B cell (primary cell): ENCODE measurements at regions not wholly inside any gene's neighbourhood (a gene's known extent, or its start where the extent isn't known, plus 50 kb on each side); places are given as distances from the start of the nearest gene placed in this dataset.
A peak's percentile ranks its signal among the peaks of the same experiment; 100 is the strongest.

ENCODE experiments used
- ATAC-seq: fragments of 200-7000 bp; cut with Tn5 transposase; one replicate; pipeline ENCODE4 v1.10.0; 2021; ENCODE audit warnings: low read depth, mild to moderate bottlenecking, moderate number of reproducible peaks, moderate library complexity
- CTCF ChIA-PET: fragments of 350-600 bp; sonication (Branson Sonifier 250); formaldehyde crosslinking; loops from one replicate; lab custom pipeline; 2021; ENCODE audit warnings: antibody characterized with exemption, inconsistent platforms; lab: Charles Lee
- POLR2A ChIA-PET: fragments of 350-600 bp; sonication (Branson Sonifier 250); formaldehyde crosslinking; loops from one replicate; lab custom pipeline; 2021; ENCODE audit warnings: antibody characterized with exemption; lab: Charles Lee
- DNase-seq: peaks from one replicate; pipeline ENCODE4 v3.0.0; 2013
- H2AFZ ChIP-seq: 2 replicates; pipeline ENCODE4 v1.6.1; 2012; ENCODE audit warnings: mild to moderate bottlenecking, low read depth, low read length; ENCODE audit not compliant: insufficient read depth, poor library complexity, severe bottlenecking
- H3K27ac ChIP-seq, 2 donors: 1 replicate in 1 of 2; 2 replicates in 1 of 2; pipeline ENCODE4 v1.5.1; 2012 to 2013; ENCODE audit warnings: low read length in 2 of 2, mild to moderate bottlenecking in 2 of 2, moderate library complexity in 1 of 2
- H3K27me3 ChIP-seq, 4 experiments: fragments of 200-600 bp in 1 of 4; sonication (generic) in 1 of 4; replicated peaks in 1 of 4; 1 replicate in 2 of 4; 2 replicates in 2 of 4; pipeline versions ENCODE4 v1.6.1 to v1.7.0; 2013 to 2016; ENCODE audit warnings: low read length in 3 of 4, mild to moderate bottlenecking in 2 of 4, mixed read lengths in 1 of 4, moderate library complexity in 1 of 4; ENCODE audit not compliant: insufficient read depth in 4 of 4, control insufficient read depth in 3 of 4; ENCODE audit errors: control extremely low read depth in 1 of 4
- H3K36me3 ChIP-seq, 2 experiments: replicated peaks in 1 of 2; 1 replicate in 1 of 2; 2 replicates in 1 of 2; pipeline versions ENCODE4 v1.6.1 to v1.7.1; 2013; ENCODE audit warnings: low read length in 1 of 2; ENCODE audit not compliant: insufficient read depth in 2 of 2, control insufficient read depth in 1 of 2; ENCODE audit errors: control extremely low read depth in 1 of 2, extremely low read depth in 1 of 2
- H3K4me1 ChIP-seq, 2 donors: fragments of 200-600 bp in 1 of 2; sonication (generic) in 1 of 2; 1 replicate in 1 of 2; 2 replicates in 1 of 2; pipeline versions ENCODE4 v1.5.1 to v1.6.1; 2013 to 2017; ENCODE audit warnings: low read length in 2 of 2; ENCODE audit not compliant: control insufficient read depth in 2 of 2, insufficient read depth in 2 of 2
- H3K4me2 ChIP-seq: replicated peaks from 2 replicates; pipeline ENCODE3; 2012; ENCODE audit warnings: mild to moderate bottlenecking, low read depth, low read length; ENCODE audit not compliant: poor library complexity, severe bottlenecking
- H3K4me3 ChIP-seq, 5 experiments: fragments of 200-600 bp in 1 of 5; sonication (generic) in 1 of 5; 1 replicate in 3 of 5; 2 replicates in 2 of 5; pipeline versions ENCODE4 v1.5.1 to v1.7.0; 2011 to 2016; ENCODE audit warnings: low read length in 4 of 5, mild to moderate bottlenecking in 4 of 5, low read depth in 2 of 5, control low read depth in 1 of 5, moderate library complexity in 1 of 5; ENCODE audit not compliant: insufficient read depth in 1 of 5; ENCODE audit errors: control extremely low read depth in 1 of 5, extremely low read depth in 1 of 5
- H3K79me2 ChIP-seq: fragments of 200-600 bp; sonication (generic); one replicate; pipeline ENCODE4 v1.6.0; 2016; ENCODE audit warnings: low read length; ENCODE audit not compliant: control insufficient read depth, insufficient read depth
- H3K9ac ChIP-seq: fragments of 200-600 bp; sonication (generic); 2 replicates; pipeline ENCODE4 v1.6.1; 2017; ENCODE audit warnings: mild to moderate bottlenecking, low read length, moderate library complexity
- H3K9me3 ChIP-seq, 3 donors: one replicate each; pipeline versions ENCODE4 v1.6.1 to v1.7.1; 2013; ENCODE audit warnings: low read length in 2 of 3; ENCODE audit not compliant: control insufficient read depth in 2 of 3, insufficient read depth in 1 of 3; ENCODE audit errors: control extremely low read depth in 1 of 3
- H4K20me1 ChIP-seq: 2 replicates; pipeline ENCODE4 v1.6.0; 2012; ENCODE audit warnings: mild to moderate bottlenecking, low read length; ENCODE audit not compliant: insufficient read depth, control insufficient read depth, poor library complexity, severe bottlenecking
- H3K27ac Mint-ChIP-seq: one replicate; pipeline ENCODE4 v1.8.0; 2021; ENCODE audit warnings: mixed read lengths
- H3K27me3 Mint-ChIP-seq: one replicate; pipeline ENCODE4 v1.8.0; 2021; ENCODE audit warnings: mixed read lengths
- H3K4me1 Mint-ChIP-seq: one replicate; pipeline ENCODE4 v1.8.0; 2021; ENCODE audit warnings: mixed read lengths
- H3K4me3 Mint-ChIP-seq: one replicate; pipeline ENCODE4 v1.8.0; 2021; ENCODE audit warnings: mixed read lengths
- H3K9me3 Mint-ChIP-seq: one replicate; pipeline ENCODE4 v1.8.0; 2022; ENCODE audit warnings: mixed read lengths; ENCODE audit not compliant: insufficient read depth
- EZH2 ChIP-seq: IDR thresholded peaks from 2 replicates; pipeline ENCODE4 v1.6.1; 2012; ENCODE audit warnings: borderline replicate concordance, low read depth, mild to moderate bottlenecking, moderate library complexity, low read length; ENCODE audit not compliant: insufficient read depth, poor library complexity, severe bottlenecking
- WGBS: methylation state at CpG from one replicate; pipeline ENCODE4 v1.1.5; 2013; ENCODE audit warnings: missing lambda C conversion rate; ENCODE audit not compliant: insufficient coverage; 5-methylcytosine and 5-hydroxymethylcytosine counted together
- intact Hi-C: fragments of 100-400 bp; cut with micrococcal nuclease; formaldehyde crosslinking; loops from one replicate; pipeline ENCODE4 v1.10.0; 2022
- TF ChIP-seq, protein P1 (sequence below): fragments of 200-600 bp; IDR thresholded peaks from one replicate; pipeline ENCODE4 v1.8.0; 2022; ENCODE audit warnings: antibody characterized with exemption, mild to moderate bottlenecking

- Histone ChIP-seq H3K27ac (no peak overlapping the region), H3K79me2 (no peaks in the 10 kb centered on the region), H3K4me1 (peaks cover 17 to 29% of the 10 kb centered on the region in 2 donors), H2AFZ (no peak overlapping the region), H3K36me3 (no peaks in the 10 kb centered on the region), H3K9me3 (no peaks in the 10 kb centered on the region), H4K20me1 (no peaks in the 10 kb centered on the region), H3K27me3 (no peaks in the 10 kb centered on the region), H3K4me3 (no peak overlapping the region), H3K4me2 (no peak overlapping the region), H3K9ac (no peak overlapping the region)
- H3K27me3 Mint-ChIP-seq, result no peaks in the 10 kb centered on the region
- 100% methylated on average over 4 of the region's 12 CpGs for WGBS
- peaks cover 34% of the 10 kb centered on the region for H3K4me1 Mint-ChIP-seq
- no peak for TF ChIP-seq EZH2
- TF ChIP-seq, protein P1, sequence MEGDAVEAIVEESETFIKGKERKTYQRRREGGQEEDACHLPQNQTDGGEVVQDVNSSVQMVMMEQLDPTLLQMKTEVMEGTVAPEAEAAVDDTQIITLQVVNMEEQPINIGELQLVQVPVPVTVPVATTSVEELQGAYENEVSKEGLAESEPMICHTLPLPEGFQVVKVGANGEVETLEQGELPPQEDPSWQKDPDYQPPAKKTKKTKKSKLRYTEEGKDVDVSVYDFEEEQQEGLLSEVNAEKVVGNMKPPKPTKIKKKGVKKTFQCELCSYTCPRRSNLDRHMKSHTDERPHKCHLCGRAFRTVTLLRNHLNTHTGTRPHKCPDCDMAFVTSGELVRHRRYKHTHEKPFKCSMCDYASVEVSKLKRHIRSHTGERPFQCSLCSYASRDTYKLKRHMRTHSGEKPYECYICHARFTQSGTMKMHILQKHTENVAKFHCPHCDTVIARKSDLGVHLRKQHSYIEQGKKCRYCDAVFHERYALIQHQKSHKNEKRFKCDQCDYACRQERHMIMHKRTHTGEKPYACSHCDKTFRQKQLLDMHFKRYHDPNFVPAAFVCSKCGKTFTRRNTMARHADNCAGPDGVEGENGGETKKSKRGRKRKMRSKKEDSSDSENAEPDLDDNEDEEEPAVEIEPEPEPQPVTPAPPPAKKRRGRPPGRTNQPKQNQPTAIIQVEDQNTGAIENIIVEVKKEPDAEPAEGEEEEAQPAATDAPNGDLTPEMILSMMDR, result no peak
- intact Hi-C loops, result no loop called here
- ChIA-PET CTCF (interaction anchor here (0.6 to 4.7 kb wide), 3 partner anchors 54 to 370 kb away, joined by 4 to 23 read pairs (median 5); no protein-coding TSS in a partner anchor), POLR2A (no interaction called here)
- ATAC-seq, result no peak
- H3K9me3 Mint-ChIP-seq, result no peaks in the 10 kb centered on the region
- no peak for DNase-seq
- no peak overlapping the region for H3K27ac Mint-ChIP-seq
- H3K4me3 Mint-ChIP-seq, result no peak overlapping the region
Measured at GRCh38 chr21:33977721-33978369, 62.2 kb upstream of the ATP5PO start.

DNA sequence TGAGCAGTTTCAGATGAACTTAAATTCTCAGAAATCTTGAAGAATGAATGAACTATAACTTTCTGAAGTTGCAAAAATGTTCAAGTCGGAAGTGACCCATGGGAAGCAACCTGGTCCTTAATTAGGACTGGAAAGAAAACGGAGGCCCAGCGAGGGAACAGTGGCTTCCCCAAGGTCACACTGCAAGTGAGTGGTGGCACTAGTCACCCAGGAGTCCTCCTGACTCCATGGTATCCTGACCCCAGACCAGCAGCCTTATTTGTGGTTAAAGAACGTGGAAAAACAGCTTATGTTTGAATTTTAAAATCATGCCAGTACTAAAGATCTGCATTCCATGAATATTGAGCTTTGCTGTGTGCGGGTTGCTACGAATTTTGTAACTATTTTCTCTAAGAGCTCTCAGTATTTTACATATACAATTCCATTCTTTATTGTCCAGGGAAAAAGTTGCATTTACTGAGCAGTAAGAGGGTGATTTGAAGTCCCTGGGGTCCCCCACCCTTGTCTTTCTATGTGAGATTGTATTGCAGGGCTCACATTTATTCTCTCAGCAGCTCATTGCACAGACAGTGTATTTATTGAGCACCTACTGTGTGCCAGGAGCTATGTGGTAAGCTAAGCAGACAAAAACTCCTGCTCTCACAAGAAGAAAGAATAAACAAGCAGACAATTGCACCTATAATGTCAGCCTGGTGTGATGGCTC lies 61.6 kb upstream of the ATP5PO start:
- TF ChIP-seq EZH2, result no peak
- TF ChIP-seq, protein P1, result no peak
- Mint-ChIP-seq H3K9me3 (no peaks in the 10 kb centered on the region), H3K27ac (peak overlapping the region; percentile 80), H3K4me3 (peak overlapping the region; percentile 69), H3K27me3 (no peaks in the 10 kb centered on the region), H3K4me1 (peaks cover 34% of the 10 kb centered on the region)
- Histone ChIP-seq H3K27me3 (no peaks in the 10 kb centered on the region), H3K27ac (peak overlapping the region in 1 of 2 donors; percentile 57), H3K36me3 (no peaks in the 10 kb centered on the region), H4K20me1 (no peaks in the 10 kb centered on the region), H3K9me3 (no peaks in the 10 kb centered on the region), H3K4me3 (no peak overlapping the region), H3K4me2 (no peak overlapping the region), H2AFZ (no peak overlapping the region), H3K4me1 (peaks cover 17 to 29% of the 10 kb centered on the region in 2 donors), H3K79me2 (no peaks in the 10 kb centered on the region), H3K9ac (no peak overlapping the region)
- ATAC-seq (no peak), DNase-seq (no peak)
- intact Hi-C loops, result no loop called here
- WGBS, result 61% methylated on average over 4 of the region's 6 CpGs
- ChIA-PET POLR2A (no interaction called here), CTCF (interaction anchor here (0.6 to 4.7 kb wide), 3 partner anchors 53 to 371 kb away, joined by 4 to 23 read pairs (median 5); no protein-coding TSS in a partner anchor)
